SK-N-SH treated with all-trans-retinoic acid at 6 μM for 48 hours (cell line): ENCODE measurements at regions not wholly inside any gene's neighbourhood (a gene's known extent, or its start where the extent isn't known, plus 50 kb on each side); places are given as distances from the start of the nearest gene placed in this dataset.

Experiments
- CSDC2 ChIP-seq: fragments of 250-450 bp; sonication (Bioruptor Pico); IDR thresholded peaks from 2 replicates; pipeline ENCODE4 v1.5.0; 2020; ENCODE audit warnings: mild to moderate bottlenecking, moderate library complexity
- TCF4 ChIP-seq: fragments of 250-450 bp; sonication (Bioruptor Pico); IDR thresholded peaks from 2 replicates; pipeline ENCODE4 v1.8.0; 2021; ENCODE audit warnings: mild to moderate bottlenecking, moderate library complexity, borderline replicate concordance

DNA sequence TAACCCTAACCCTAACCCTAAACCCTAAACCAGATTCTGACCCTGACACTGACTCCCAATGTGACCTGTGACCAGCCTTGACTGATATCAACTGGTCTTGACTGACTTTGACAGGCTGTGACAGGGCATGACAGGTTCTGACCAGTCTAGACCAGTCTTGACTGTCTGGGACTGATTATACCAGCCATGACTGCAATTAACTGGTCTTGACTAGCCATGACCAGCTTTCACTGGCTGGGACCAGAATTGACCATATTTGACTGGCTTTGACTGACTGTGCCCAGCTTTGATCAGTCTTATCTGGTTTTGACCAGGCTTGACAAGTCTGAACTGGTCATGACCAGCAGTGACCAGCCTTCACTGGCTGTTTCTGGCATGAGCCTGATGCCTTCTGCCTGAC, 95.5 kb downstream of the BMP15 start:
- no peak for TF ChIP-seq CSDC2 (CRISPR knock-in tag)
- no peak for TF ChIP-seq TCF4 (CRISPR knock-in tag)
